ENCODE measurements at regions not wholly inside any gene's neighbourhood (a gene's known extent, or its start where the extent isn't known, plus 50 kb on each side); places are given as distances from the start of the nearest gene placed in this dataset.
"Not testable (repeated sequence)": the region's sequence is repeated elsewhere in the genome, so short reads cannot be mapped to it uniquely, and the experiment has no call there.

GRCh38 chr16:88224131-88224898, 158.4 kb upstream of the ZNF469 start:
- DNase-seq (ENCODE audit: insufficient read length, low spot score); FAIRE-seq: not testable (repeated sequence)

- not testable (repeated sequence) for FAIRE-seq; DNase-seq (ENCODE audit: insufficient read length, low spot score)
These were observed 157.0 kb upstream of the ZNF469 start for GRCh38 chr16:88225640-88226230.

- not testable (repeated sequence) for DNase-seq (ENCODE audit: insufficient read length, low spot score); FAIRE-seq
These were observed 156.5 kb upstream of the ZNF469 start for GRCh38 chr16:88226302-88226701.

- not testable (repeated sequence) for DNase-seq (ENCODE audit: insufficient read length, low spot score); FAIRE-seq
These were observed 155.6 kb upstream of the ZNF469 start for GRCh38 chr16:88227026-88227721.

GRCh38 chr16:88227722-88228482, 154.9 kb upstream of the ZNF469 start:
- DNase-seq (ENCODE audit: insufficient read length, low spot score); FAIRE-seq: not testable (repeated sequence)

- not testable (repeated sequence) for DNase-seq (ENCODE audit: insufficient read length, low spot score); FAIRE-seq
These were observed 154.0 kb upstream of the ZNF469 start for GRCh38 chr16:88228751-88229150.

- DNase-seq (ENCODE audit: insufficient read length, low spot score); FAIRE-seq: not testable (repeated sequence)
These were observed 153.0 kb upstream of the ZNF469 start for GRCh38 chr16:88229710-88230109.

- not testable (repeated sequence) for DNase-seq (ENCODE audit: insufficient read length, low spot score)
- FAIRE-seq: peak; percentile 4
These were observed 152.3 kb upstream of the ZNF469 start for GRCh38 chr16:88230276-88230966.

GRCh38 chr16:88230967-88231615, 151.7 kb upstream of the ZNF469 start:
- not testable (repeated sequence) for FAIRE-seq; DNase-seq (ENCODE audit: insufficient read length, low spot score)

- not testable (repeated sequence) for FAIRE-seq; DNase-seq (ENCODE audit: insufficient read length, low spot score)
These were observed 150.9 kb upstream of the ZNF469 start for GRCh38 chr16:88231839-88232238.

GRCh38 chr16:88232401-88233258, 150.1 kb upstream of the ZNF469 start:
- FAIRE-seq; DNase-seq (ENCODE audit: insufficient read length, low spot score): not testable (repeated sequence)

- DNase-seq (ENCODE audit: insufficient read length, low spot score); FAIRE-seq: not testable (repeated sequence)
These were observed 148.9 kb upstream of the ZNF469 start for GRCh38 chr16:88233621-88234420.

GRCh38 chr16:88234421-88235271, 148.1 kb upstream of the ZNF469 start:
- FAIRE-seq; DNase-seq (ENCODE audit: insufficient read length, low spot score): not testable (repeated sequence)

- DNase-seq (ENCODE audit: insufficient read length, low spot score); FAIRE-seq: not testable (repeated sequence)
These were observed 147.1 kb upstream of the ZNF469 start for GRCh38 chr16:88235691-88236090.

GRCh38 chr16:88236229-88236628, 146.5 kb upstream of the ZNF469 start:
- FAIRE-seq; DNase-seq (ENCODE audit: insufficient read length, low spot score): not testable (repeated sequence)

- DNase-seq (ENCODE audit: insufficient read length, low spot score); FAIRE-seq: not testable (repeated sequence)
These were observed 145.4 kb upstream of the ZNF469 start for GRCh38 chr16:88237314-88237713.
